ENCODE measurements at regions not wholly inside any gene's neighbourhood (a gene's known extent, or its start where the extent isn't known, plus 50 kb on each side); places are given as distances from the start of the nearest gene placed in this dataset.

DNA sequence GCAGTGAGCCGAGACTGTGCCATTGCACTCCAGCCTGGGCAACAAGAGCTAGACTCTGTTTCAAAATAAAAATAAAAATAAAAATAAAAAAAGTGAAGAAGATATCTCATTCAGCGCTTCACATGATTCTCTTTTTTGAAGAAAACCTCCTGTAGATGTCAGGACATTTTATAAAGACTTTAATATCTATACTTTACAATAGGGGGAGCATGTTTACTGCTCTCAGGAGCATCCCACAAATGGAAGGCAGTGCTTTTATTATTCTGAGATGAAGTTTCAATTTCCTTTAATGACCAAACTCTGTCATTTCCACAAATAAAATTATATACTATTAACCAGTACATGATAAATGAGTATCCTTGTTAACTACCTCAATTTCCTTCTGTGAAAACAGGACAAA, 118.7 kb upstream of the MYOCD start:
- no peak for TF ChIP-seq POLR2A (IDR thresholded peaks at IDR 0.05)
- TF ChIP-seq, protein P1, sequence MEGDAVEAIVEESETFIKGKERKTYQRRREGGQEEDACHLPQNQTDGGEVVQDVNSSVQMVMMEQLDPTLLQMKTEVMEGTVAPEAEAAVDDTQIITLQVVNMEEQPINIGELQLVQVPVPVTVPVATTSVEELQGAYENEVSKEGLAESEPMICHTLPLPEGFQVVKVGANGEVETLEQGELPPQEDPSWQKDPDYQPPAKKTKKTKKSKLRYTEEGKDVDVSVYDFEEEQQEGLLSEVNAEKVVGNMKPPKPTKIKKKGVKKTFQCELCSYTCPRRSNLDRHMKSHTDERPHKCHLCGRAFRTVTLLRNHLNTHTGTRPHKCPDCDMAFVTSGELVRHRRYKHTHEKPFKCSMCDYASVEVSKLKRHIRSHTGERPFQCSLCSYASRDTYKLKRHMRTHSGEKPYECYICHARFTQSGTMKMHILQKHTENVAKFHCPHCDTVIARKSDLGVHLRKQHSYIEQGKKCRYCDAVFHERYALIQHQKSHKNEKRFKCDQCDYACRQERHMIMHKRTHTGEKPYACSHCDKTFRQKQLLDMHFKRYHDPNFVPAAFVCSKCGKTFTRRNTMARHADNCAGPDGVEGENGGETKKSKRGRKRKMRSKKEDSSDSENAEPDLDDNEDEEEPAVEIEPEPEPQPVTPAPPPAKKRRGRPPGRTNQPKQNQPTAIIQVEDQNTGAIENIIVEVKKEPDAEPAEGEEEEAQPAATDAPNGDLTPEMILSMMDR (IDR thresholded peaks at IDR 0.05), result no peak
- no peak for DNase-seq
- 84 to 88% methylated on average over 2 of the region's 2 CpGs for WGBS, 2 donors

DNA sequence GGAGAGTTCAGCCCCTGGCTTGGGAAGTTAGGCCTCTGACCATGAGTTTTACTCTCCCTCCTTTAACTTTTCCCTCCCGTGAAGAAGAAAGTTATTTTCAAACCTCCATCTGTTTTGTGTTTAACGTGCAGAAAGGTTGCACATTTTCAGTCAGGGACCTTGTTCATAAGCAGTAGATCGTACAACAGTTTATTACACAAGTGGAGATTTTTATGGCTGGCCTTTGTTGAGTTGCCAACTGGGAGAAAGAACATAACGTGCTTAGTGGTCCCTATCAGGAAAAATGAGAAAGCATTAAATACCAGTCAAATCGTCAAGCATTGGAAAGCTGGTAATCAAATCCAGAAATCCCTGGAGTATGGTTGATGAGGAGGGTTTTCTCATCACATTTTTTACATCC, 117.9 kb upstream of the MYOCD start:
- H3K36me3 ChIP-seq (replicated peaks in 1 of 2; ENCODE audit: insufficient read depth in 1 of 2, low read depth in 2 of 2), result no peaks in the 10 kb centered on the region
- no peaks in the 10 kb centered on the region for H3K9me3 ChIP-seq
- ATAC-seq, result no peak
- H3K27me3 ChIP-seq, result no peaks in the 10 kb centered on the region
- H3K27ac ChIP-seq, result no peak overlapping the region
- H3K4me1 ChIP-seq, result no peaks in the 10 kb centered on the region
- 72 to 76% methylated on average over 5 of the region's 5 CpGs for WGBS, 2 donors
- TF ChIP-seq, protein P1 (IDR thresholded peaks at IDR 0.05), result no peak
- TF ChIP-seq POLR2A (IDR thresholded peaks at IDR 0.05), result no peak
- H3K4me3 ChIP-seq, result no peak overlapping the region
- DNase-seq, result no peak
- intact Hi-C loops (cut with DNase I), result loop anchor here (10.0 kb wide), 1 partner anchor 197 kb away; no protein-coding TSS in a partner anchor

More for the DNA sequence above, 118.7 kb upstream of the MYOCD start:
- no peak for ATAC-seq
- H3K36me3 ChIP-seq (replicated peaks in 1 of 2; ENCODE audit: insufficient read depth in 1 of 2, low read depth in 2 of 2), result no peaks in the 10 kb centered on the region
- no peaks in the 10 kb centered on the region for H3K4me1 ChIP-seq
- H3K9me3 ChIP-seq, result no peaks in the 10 kb centered on the region
- no peak overlapping the region for H3K4me3 ChIP-seq
- no peak overlapping the region for H3K27ac ChIP-seq
- no peaks in the 10 kb centered on the region for H3K27me3 ChIP-seq
- intact Hi-C loops (cut with DNase I), result loop anchor here (10.0 kb wide), 1 partner anchor 198 kb away; no protein-coding TSS in a partner anchor

DNA sequence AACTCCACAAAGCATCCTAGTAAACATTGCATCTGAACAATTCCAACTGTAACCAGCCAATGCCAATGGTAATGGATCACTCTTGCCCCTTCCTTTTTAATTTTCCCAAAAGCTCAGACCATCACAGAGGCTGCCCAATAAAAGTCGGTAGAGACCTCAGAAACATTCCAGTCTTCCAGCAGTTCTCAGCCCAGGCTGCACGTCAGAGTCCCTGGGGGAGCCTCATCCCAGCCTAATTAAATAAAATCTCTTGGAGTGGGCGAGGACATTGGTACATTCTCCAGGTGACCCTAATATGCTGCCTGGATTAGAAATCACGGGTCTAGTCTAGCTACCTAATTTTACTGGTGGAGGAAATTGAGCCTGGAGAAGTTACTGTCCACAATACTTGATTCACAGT, 117.1 kb upstream of the MYOCD start:
- Histone ChIP-seq H3K4me3 (no peak overlapping the region), H3K4me1 (no peaks in the 10 kb centered on the region), H3K27me3 (no peaks in the 10 kb centered on the region), H3K27ac (no peak overlapping the region), H3K36me3 (replicated peaks in 1 of 2; ENCODE audit: insufficient read depth in 1 of 2, low read depth in 2 of 2) (no peaks in the 10 kb centered on the region), H3K9me3 (no peaks in the 10 kb centered on the region)
- intact Hi-C loops (cut with DNase I), result loop anchor here (10.0 kb wide), 1 partner anchor 196 kb away; no protein-coding TSS in a partner anchor
- TF ChIP-seq POLR2A (IDR thresholded peaks at IDR 0.05), result no peak
- TF ChIP-seq, protein P1 (IDR thresholded peaks at IDR 0.05), result no peak
- DNase-seq, result no peak
- no peak for ATAC-seq
- WGBS, 2 donors, result 69 to 70% methylated on average over 4 of the region's 4 CpGs

DNA sequence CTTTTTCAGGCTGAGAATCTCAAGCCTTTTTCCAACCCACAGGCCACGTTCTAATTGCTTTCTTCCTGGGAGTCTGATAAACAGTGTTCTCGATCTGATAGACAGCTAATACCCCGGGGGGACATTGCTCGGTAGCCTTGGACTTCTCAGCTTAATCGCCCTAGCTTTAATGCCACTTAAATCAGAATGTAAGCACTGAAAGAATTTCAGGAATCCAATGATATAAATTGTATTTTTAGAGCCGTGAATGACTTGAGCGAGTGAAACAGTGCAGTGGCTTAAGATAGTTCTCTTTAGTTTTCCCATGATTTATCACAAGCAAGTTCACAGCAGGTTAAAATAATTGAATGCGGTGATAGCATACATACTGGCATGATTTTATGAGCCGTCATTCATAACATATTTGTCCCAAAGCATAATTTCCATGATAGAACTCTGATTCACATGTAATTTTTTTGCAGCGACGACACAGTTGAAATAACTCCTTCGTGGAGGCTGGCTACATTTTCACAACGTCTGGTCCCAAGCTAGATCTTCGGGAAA, 116.1 kb upstream of the MYOCD start:
- intact Hi-C loops (cut with DNase I), result loop anchor here (10.0 kb wide), 1 partner anchor 195 kb away; no protein-coding TSS in a partner anchor
- Histone ChIP-seq H3K4me1 (no peaks in the 10 kb centered on the region), H3K27me3 (no peaks in the 10 kb centered on the region), H3K36me3 (replicated peaks in 1 of 2; ENCODE audit: insufficient read depth in 1 of 2, low read depth in 2 of 2) (no peaks in the 10 kb centered on the region), H3K4me3 (no peak overlapping the region), H3K9me3 (no peaks in the 10 kb centered on the region), H3K27ac (no peak overlapping the region)
- 35 to 38% methylated on average over 14 of the region's 14 CpGs for WGBS, 2 donors
- DNase-seq (no peak), ATAC-seq (no peak)
- no peak for TF ChIP-seq POLR2A (IDR thresholded peaks at IDR 0.05)
- TF ChIP-seq, protein P1 (IDR thresholded peaks at IDR 0.05), result no peak

DNA sequence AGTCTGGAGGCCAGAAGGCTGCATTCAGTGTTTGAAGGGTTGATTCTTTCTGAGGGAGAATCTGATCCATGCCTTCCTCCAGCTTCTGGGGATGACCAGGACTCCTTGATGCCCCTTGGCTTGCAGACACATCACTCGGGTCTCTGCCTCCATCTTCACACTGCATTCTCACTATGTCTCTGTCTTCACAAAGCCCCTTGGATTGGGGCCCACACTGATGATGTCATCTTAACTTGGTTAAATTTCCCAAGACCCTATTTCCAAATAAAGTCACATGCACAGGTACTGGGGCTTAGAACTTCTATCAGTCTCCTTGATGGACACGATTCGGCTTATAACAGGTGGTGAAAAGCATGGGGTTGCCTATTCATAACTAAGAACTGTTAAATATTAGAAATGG, 112.1 kb upstream of the MYOCD start:
- DNase-seq (no peak), ATAC-seq (no peak)
- intact Hi-C loops (cut with DNase I), result no loop called here
- H3K27ac ChIP-seq, result no peak overlapping the region
- H3K4me1 ChIP-seq, result no peaks in the 10 kb centered on the region
- TF ChIP-seq, protein P1 (IDR thresholded peaks at IDR 0.05), result no peak
- TF ChIP-seq POLR2A (IDR thresholded peaks at IDR 0.05), result no peak
- H3K36me3 ChIP-seq (replicated peaks in 1 of 2; ENCODE audit: insufficient read depth in 1 of 2, low read depth in 2 of 2), result no peaks in the 10 kb centered on the region
- no peak overlapping the region for H3K4me3 ChIP-seq
- no peaks in the 10 kb centered on the region for H3K27me3 ChIP-seq
- no peaks in the 10 kb centered on the region for H3K9me3 ChIP-seq
- 62 to 76% methylated on average over 3 of the region's 3 CpGs for WGBS, 2 donors

Measured in body of pancreas (tissue), 4 donors.